ENCODE measurements at regions not wholly inside any gene's neighbourhood (a gene's known extent, or its start where the extent isn't known, plus 50 kb on each side); places are given as distances from the start of the nearest gene placed in this dataset.

DNA sequence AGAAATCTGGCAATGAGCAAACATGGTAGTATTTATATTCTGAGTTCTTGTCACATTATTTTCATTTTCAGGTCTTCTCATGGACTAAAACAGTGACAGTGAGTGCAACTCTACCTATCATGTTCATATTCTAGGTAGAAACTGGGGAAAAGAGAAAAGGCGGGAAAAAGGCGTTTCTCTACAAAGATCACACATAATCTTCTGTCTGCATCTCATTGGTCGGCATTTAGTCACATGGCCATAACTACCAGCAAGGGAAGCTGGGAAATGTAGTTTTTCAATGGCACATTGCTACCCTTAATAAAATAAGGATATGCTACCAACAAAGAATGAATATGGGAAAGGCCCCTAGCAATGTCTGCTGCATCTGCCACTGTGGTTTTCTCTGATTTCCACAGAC, 57.6 kb upstream of the B3GAT1 start:
- H3K79me2 ChIP-seq (ENCODE audit: insufficient read depth, low read length), result no peaks in the 10 kb centered on the region
- no peak overlapping the region for H3K9ac ChIP-seq (ENCODE audit: low read depth, low read length, poor library complexity, severe bottlenecking)
- H3K9me2 ChIP-seq (replicated peaks; ENCODE audit: low read depth, low read length), result no peaks in the 10 kb centered on the region
- H3K36me3 ChIP-seq (ENCODE audit: insufficient read depth, low read length), result no peaks in the 10 kb centered on the region
- no peak overlapping the region for H3K4me2 ChIP-seq (ENCODE audit: low read depth, low read length, poor library complexity, severe bottlenecking)
- no peaks in the 10 kb centered on the region for H3K27me3 ChIP-seq (ENCODE audit: insufficient read depth, low read length, poor library complexity, severe bottlenecking)
- H2AFZ ChIP-seq (ENCODE audit: low read length), result no peak overlapping the region
- H3K4me1 ChIP-seq (ENCODE audit: insufficient read depth, low read length, poor library complexity, severe bottlenecking), result no peaks in the 10 kb centered on the region
- H3K4me3 ChIP-seq (ENCODE audit: low read length, poor library complexity, severe bottlenecking), result no peak overlapping the region
- TF ChIP-seq, protein P1, sequence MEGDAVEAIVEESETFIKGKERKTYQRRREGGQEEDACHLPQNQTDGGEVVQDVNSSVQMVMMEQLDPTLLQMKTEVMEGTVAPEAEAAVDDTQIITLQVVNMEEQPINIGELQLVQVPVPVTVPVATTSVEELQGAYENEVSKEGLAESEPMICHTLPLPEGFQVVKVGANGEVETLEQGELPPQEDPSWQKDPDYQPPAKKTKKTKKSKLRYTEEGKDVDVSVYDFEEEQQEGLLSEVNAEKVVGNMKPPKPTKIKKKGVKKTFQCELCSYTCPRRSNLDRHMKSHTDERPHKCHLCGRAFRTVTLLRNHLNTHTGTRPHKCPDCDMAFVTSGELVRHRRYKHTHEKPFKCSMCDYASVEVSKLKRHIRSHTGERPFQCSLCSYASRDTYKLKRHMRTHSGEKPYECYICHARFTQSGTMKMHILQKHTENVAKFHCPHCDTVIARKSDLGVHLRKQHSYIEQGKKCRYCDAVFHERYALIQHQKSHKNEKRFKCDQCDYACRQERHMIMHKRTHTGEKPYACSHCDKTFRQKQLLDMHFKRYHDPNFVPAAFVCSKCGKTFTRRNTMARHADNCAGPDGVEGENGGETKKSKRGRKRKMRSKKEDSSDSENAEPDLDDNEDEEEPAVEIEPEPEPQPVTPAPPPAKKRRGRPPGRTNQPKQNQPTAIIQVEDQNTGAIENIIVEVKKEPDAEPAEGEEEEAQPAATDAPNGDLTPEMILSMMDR (conservative IDR thresholded peaks at IDR 0.05; ENCODE audit: low read length), result no peak
- TF ChIP-seq EZH2phosphoT487 (IDR thresholded peaks at IDR 0.05; ENCODE audit: borderline replicate concordance), result no peak
- H4K20me1 ChIP-seq (ENCODE audit: insufficient read depth, low read length, poor library complexity, severe bottlenecking), result no peaks in the 10 kb centered on the region
- H3K9me3 ChIP-seq (ENCODE audit: insufficient read depth, low read depth, low read length), result peaks cover 33% of the 10 kb centered on the region
- no peaks in the 10 kb centered on the region for H3F3A ChIP-seq (ENCODE audit: low read depth)

DNA sequence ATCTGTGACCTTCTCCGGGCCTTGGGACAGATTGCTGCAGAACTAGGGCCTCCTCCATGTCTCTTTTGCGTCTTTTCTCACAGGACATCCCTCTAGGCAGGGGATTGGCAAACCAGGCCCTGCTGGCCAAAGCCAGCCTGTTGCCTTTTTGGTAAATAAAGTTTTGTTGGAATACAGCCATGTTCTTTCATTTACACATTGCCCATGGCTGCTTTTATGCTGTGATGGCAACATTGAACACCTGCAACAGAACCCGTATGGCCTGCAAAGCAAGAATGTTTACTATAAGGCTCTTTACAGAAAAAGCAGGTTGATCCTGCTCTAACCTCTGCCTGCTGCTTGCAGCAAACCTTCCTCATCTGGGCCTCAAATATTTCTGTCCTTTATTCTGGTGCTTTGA, 56.8 kb upstream of the B3GAT1 start:
- Histone ChIP-seq H3K9me3 (ENCODE audit: insufficient read depth, low read depth, low read length) (peaks cover 28% of the 10 kb centered on the region), H3K27me3 (ENCODE audit: insufficient read depth, low read length, poor library complexity, severe bottlenecking) (no peaks in the 10 kb centered on the region)

DNA sequence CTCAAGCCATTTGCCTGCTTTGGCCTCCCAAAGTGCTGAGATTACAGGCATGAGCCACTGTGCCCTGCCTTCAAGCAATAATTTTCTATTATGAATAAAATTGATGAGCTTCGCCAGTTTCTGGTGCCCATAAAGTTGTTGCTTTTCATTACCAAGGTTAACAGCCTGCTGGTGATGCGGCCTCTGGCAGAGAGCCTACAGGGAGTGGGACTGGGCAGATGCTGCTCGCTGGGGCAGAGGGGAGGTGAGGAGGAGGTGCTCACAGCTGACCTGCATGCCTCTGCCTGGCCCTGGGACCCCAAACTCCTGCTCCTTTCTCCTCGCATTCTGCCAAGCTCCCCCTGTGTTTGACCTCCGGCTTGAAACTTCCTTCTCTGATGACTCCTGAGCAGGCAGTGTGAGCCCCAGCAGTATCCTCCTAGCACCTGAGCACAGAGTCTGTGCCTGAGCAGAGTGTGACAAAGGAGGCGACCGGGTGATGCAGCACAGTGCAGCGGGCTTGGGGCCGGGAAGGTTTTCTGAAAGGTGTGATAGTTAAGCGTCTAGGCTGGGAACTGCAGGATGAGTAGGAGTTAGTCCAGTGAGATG, 56.1 kb upstream of the B3GAT1 start:
- no peaks in the 10 kb centered on the region for H3K9me2 ChIP-seq (replicated peaks; ENCODE audit: low read depth, low read length)
- H3K4me1 ChIP-seq (ENCODE audit: insufficient read depth, low read length, poor library complexity, severe bottlenecking), result no peaks in the 10 kb centered on the region
- H3K4me2 ChIP-seq (ENCODE audit: low read depth, low read length, poor library complexity, severe bottlenecking), result no peak overlapping the region
- H3F3A ChIP-seq (ENCODE audit: low read depth), result no peaks in the 10 kb centered on the region
- no peaks in the 10 kb centered on the region for H3K27me3 ChIP-seq (ENCODE audit: insufficient read depth, low read length, poor library complexity, severe bottlenecking)
- no peak overlapping the region for H3K4me3 ChIP-seq (ENCODE audit: low read length, poor library complexity, severe bottlenecking)
- H3K9ac ChIP-seq (ENCODE audit: low read depth, low read length, poor library complexity, severe bottlenecking), result no peak overlapping the region
- peaks cover 24% of the 10 kb centered on the region for H3K9me3 ChIP-seq (ENCODE audit: insufficient read depth, low read depth, low read length)
- no peak overlapping the region for H2AFZ ChIP-seq (ENCODE audit: low read length)
- H4K20me1 ChIP-seq (ENCODE audit: insufficient read depth, low read length, poor library complexity, severe bottlenecking), result no peaks in the 10 kb centered on the region
- no peaks in the 10 kb centered on the region for H3K36me3 ChIP-seq (ENCODE audit: insufficient read depth, low read length)
- TF ChIP-seq, protein P1 (conservative IDR thresholded peaks at IDR 0.05; ENCODE audit: low read length), result no peak
- no peak for TF ChIP-seq EZH2phosphoT487 (IDR thresholded peaks at IDR 0.05; ENCODE audit: borderline replicate concordance)
- H3K79me2 ChIP-seq (ENCODE audit: insufficient read depth, low read length), result no peaks in the 10 kb centered on the region

More for the DNA sequence above, 56.8 kb upstream of the B3GAT1 start:
- no peaks in the 10 kb centered on the region for H4K20me1 ChIP-seq (ENCODE audit: insufficient read depth, low read length, poor library complexity, severe bottlenecking)
- H3K36me3 ChIP-seq (ENCODE audit: insufficient read depth, low read length), result no peaks in the 10 kb centered on the region
- no peaks in the 10 kb centered on the region for H3K79me2 ChIP-seq (ENCODE audit: insufficient read depth, low read length)
- H3F3A ChIP-seq (ENCODE audit: low read depth), result no peaks in the 10 kb centered on the region
- H3K9me2 ChIP-seq (replicated peaks; ENCODE audit: low read depth, low read length), result no peaks in the 10 kb centered on the region
- no peak overlapping the region for H3K4me3 ChIP-seq (ENCODE audit: low read length, poor library complexity, severe bottlenecking)
- TF ChIP-seq, protein P1 (conservative IDR thresholded peaks at IDR 0.05; ENCODE audit: low read length), result no peak
- TF ChIP-seq EZH2phosphoT487 (IDR thresholded peaks at IDR 0.05; ENCODE audit: borderline replicate concordance), result no peak
- no peak overlapping the region for H2AFZ ChIP-seq (ENCODE audit: low read length)
- no peak overlapping the region for H3K9ac ChIP-seq (ENCODE audit: low read depth, low read length, poor library complexity, severe bottlenecking)
- no peak overlapping the region for H3K4me2 ChIP-seq (ENCODE audit: low read depth, low read length, poor library complexity, severe bottlenecking)
- no peaks in the 10 kb centered on the region for H3K4me1 ChIP-seq (ENCODE audit: insufficient read depth, low read length, poor library complexity, severe bottlenecking)

Measured in Loucy (cell line).